ENCODE measurements at regions not wholly inside any gene's neighbourhood (a gene's known extent, or its start where the extent isn't known, plus 50 kb on each side); places are given as distances from the start of the nearest gene placed in this dataset.

DNA sequence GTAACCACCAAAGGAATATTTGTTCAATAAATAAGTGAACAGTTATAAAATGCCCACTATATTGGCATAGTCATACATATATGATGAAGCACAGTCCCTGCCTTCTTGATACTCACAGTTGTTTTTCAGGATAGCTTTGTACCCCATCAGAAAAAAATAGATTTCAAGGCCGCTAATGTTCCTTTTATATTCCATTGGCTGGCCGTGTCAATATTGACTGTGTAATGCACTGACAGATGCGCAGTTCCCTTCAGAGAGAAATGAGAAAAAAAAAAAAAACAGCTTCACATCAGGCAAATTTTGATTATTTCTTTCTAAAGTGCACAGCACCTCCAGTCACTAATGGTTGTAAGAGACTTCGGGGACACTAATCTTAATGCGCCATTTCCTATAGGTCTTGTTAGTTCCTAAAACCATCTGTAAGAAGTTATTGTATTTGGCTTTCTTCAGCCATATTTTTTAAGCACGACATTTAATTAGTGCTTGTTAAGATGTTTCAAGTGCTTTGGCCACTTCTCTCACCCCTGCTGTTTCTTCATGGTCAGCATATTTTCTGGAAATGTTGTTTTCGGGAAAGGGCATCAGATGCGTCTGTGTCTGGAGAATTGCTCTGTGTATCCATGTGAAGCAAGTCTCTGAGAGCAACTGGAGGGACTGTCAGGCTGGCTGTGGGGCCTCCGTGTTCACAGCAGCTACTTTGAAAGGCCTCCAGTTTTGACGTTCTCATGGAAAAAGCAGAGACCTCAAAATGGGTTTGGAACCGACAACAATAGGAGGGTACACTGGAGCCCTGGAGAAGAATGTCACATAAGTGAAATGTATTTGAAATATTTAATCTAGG, 378.3 kb downstream of the MTX2 start:
- DNase-seq (ENCODE audit: low read depth): no peak

GRCh38 chr2:176648700-176649297, 379.6 kb downstream of the MTX2 start:
- no peak for DNase-seq (ENCODE audit: low read depth)

- no peak for DNase-seq (ENCODE audit: low read depth)
These were observed 381.0 kb downstream of the MTX2 start for GRCh38 chr2:176650104-176650837.

GRCh38 chr2:176650838-176651555, 381.8 kb downstream of the MTX2 start:
- no peak for DNase-seq (ENCODE audit: low read depth)

DNA sequence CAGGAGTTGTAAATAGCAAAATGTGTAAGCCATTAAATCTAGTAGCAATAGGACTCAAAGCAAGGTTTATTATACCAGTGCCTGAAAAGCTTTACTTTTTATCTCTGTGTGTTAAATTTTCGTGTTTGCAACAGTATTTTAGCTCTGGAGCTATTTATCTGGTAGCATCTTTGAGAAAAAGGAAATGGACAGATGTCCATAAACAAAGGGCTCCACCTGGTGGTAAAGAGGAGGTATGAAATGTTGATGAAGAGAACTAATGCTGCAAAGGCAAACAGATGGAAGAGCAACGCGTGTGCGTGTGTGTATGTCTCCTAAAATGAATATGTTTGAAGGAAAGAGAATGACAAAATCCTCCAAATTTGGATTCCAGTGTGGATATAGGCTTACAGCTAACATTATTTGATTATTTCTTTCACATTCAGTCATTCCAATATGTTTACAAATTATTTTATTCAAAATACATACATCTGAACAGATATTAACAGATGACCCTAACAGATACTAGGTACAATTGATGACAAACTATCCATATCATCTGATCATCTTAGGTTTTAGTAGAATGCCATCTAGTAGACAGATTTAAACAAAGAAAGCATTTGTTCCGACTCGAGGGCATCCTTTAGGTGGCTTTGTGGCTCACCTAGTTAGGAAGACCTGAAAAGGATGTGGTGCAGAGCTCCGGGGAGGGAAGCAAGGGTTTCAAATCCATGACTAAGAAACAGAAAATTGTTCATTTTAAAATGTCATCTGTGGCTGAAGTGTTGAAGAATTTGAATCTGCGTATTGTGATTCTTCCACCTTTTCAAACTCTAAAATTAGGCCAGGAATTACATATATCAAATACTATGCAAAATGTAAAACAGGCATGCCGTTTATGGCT, 383.3 kb downstream of the MTX2 start:
- no peak for DNase-seq (ENCODE audit: low read depth)

GRCh38 chr2:176653479-176654443, 384.5 kb downstream of the MTX2 start:
- no peak for DNase-seq (ENCODE audit: low read depth)

- no peak for DNase-seq (ENCODE audit: low read depth)
These were observed 387.0 kb downstream of the MTX2 start for GRCh38 chr2:176656038-176656775.

DNA sequence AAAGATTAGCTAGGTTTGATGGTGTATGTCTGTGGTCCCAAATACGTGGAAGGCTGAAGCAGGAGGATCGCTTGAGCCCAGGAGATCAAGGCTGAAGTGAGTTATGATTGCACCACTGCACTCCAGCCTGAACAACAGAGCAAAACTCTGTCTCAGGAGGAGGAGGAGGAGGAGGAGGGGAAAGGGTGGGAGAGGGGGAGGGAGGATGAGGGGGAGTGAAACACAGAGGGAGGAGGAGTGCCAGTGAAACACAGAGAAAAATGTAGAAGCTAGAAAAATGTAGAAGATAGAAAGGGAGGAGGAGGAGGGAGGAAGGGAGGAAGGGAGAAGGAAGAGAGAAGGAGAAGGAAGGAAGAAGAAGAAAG, 387.5 kb downstream of the MTX2 start:
- no peak for DNase-seq (ENCODE audit: low read depth)

DNA sequence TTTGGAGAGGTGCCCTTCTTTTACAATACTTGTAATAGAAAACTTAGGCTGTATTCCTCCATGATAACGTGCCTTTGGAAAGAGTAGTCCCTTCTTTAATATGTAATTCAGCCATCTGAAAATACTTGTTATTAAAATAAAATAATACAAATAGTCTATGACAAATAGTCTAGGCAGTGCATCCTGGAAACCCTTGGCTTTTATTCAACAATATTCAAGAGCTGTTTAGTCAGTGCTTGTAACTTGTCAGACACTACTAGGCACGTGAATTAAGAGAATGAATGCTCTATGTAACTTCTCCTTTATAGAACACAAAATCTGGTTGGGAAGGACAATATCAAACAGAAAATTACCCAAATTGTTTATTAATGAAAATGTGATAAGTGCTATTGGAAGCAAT, 388.2 kb downstream of the MTX2 start:
- no peak for DNase-seq (ENCODE audit: low read depth)

- DNase-seq (ENCODE audit: low read depth): no peak
These were observed 389.5 kb downstream of the MTX2 start for GRCh38 chr2:176658708-176659107.

DNA sequence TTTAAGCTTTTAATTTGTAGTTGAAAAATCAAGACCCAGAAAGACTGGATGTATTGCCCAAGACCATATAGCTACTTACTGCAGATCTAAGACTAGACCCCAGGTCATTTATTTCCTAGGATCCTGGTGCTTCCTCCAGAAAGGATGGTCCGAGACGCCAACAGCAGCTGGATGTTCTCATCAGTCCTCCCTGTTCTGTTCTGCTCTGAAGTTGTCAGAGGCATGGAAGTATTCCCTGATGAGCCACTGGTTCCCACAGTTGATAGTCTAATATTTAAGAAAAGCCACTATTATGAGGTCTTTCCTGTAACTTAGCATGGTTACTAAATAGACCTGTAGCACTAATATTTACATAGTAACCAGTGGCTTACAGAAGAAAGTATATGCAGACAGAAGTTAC, 393.5 kb downstream of the MTX2 start:
- no peak for DNase-seq (ENCODE audit: low read depth)

DNA sequence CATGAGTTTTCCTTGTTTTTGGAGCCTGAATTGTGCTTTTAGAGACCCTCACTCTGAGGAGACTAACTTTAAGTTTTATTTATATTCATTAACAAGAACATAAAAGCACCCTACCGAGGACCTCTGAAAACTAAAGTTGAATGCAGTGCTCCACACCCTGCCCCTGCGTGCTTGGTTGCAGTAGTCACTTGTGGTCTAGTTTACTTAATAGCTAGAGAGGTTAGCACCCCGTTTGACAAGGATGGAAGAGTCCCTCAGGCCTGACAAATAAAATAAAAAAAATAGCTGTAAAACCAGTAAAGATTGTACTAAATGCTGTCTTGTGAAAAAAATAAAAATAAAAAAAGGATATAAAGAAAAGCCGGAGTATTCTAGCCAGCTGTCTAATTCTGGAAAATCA, 395.2 kb downstream of the MTX2 start:
- no peak for DNase-seq (ENCODE audit: low read depth)

- no peak for DNase-seq (ENCODE audit: low read depth)
These were observed 395.8 kb downstream of the MTX2 start for GRCh38 chr2:176665086-176665485.

DNA sequence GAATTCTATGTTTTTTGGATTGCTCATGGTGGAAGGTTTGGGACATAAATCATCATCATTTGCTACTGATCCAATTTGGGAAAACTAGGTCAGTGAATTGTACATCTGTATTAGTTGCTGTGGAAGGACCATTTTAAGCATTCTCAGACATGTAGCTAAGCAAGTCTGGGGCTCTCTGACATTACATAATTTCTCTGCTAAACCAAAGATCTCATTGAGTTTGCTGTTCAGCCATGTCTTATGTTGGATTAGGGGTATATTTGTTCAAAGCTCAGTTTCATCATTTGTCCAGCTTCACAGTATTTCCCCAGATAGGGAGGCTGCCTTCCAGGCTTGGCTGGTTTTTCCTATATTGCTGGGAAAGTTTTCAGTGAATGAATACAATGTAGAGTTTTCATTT, 399.7 kb downstream of the MTX2 start:
- DNase-seq (ENCODE audit: low read depth): no peak

DNA sequence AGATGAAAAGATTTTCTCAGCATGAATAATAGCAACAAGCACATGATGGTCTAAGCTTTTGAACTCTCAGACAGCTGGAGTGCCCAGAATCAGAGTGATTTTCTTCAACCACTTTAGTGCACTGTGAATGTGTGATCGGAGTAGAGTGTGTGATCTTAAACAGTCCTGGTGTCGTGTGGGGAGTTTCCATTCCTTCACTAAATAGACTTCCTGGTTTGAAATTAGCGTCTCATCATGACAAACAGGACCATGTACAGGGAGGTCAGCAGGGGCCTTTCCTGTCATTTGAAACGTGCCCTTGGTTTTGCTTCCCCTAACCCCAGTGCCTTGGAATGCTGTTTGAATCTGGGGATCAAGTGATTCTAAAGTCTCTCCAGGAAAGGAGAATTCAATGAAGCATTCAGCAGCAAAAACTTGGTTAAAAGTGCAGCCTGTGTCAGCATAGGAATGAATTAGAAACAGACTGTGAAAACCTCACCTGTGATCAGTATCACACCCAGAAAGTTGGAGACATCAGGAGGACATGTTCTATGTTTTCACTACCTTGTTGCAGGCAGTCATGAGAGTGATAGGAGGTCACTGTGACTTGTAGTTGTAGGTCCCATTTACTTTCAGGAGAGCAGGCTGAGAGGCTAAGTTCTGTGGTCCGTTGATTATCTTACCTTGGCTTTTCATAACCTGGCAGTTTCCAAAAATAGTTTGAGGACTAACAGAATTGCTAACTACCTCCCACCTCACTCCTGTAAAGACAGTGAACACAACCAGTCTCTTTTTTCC, 400.3 kb downstream of the MTX2 start:
- no peak for DNase-seq (ENCODE audit: low read depth)

DNA sequence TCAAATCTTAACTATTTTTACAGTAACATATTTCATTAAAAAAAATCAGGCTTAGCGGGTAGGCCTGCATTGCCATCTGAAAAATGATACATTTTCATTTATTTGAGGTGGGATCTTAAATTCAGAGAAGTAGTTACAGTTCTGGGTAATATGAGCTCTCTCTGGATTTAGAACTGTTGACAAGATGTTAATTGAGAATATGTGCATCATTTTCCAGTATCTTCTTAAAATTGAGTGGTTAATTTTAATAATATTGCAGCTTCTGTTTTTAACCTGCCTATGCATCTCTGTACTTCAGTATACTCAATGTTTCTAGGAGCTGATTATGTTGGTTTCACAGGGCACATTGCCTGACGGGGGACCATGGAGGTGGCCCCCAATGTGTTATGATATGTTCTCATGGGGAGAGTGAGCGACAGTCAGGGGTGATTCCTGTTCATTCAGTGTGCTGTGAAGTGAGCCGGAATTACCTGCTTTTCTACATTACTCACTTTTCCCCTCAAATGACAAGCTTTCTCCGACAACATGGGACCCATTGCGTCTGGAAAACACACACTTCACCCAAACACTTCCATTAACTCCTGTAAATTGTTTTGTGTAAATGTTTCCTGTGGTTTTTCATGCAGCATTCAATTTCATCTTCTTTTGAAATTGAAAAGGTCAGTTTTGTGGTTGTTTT, 406.2 kb downstream of the MTX2 start:
- DNase-seq (ENCODE audit: low read depth): no peak

DNA sequence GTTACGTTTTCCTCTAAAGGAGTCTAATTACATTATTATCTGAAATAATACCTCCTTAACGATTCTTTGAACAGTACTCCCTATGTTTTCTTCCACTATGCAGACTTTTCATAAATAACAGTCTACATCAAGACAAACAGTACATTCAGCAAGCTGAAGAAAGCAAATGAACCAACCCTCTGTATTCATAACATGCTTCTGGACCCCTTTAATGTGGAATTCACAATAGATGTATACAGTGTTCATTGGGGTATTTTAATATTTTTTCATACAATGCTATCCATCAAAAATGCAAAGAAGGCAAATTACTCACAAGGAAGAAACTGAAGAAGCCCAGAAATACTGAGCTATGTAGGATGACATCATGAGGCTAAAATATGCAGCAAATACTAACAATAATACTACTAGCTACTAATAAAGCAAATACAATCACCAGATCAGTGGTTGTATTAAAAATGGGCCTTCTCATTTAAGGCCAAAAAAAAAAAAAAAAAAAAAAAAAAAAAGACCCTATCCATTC, 408.6 kb downstream of the MTX2 start:
- no peak for DNase-seq (ENCODE audit: low read depth)

GRCh38 chr2:176678571-176678970, 409.3 kb downstream of the MTX2 start:
- DNase-seq (ENCODE audit: low read depth): no peak
